HG02852 (cell line): ENCODE measurements at regions not wholly inside any gene's neighbourhood (a gene's known extent, or its start where the extent isn't known, plus 50 kb on each side); places are given as distances from the start of the nearest gene placed in this dataset.

Experiments used
- ATAC-seq: cut with Tn5 transposase; IDR thresholded peaks from one replicate; pipeline ENCODE4 v1.9.1; 2021; ENCODE audit warnings: mild to moderate bottlenecking, moderate library complexity; ENCODE audit not compliant: unreplicated experiment

- ATAC-seq: no peak
Observed at GRCh38 chr4:13190093-13190721, 293.9 kb downstream of the RAB28 start.

GRCh38 chr4:13184199-13184598, 299.9 kb downstream of the RAB28 start:
- no peak for ATAC-seq

GRCh38 chr4:13182133-13182532, 302.0 kb downstream of the RAB28 start:
- ATAC-seq: no peak

GRCh38 chr4:13181681-13182080, 302.5 kb downstream of the RAB28 start:
- no peak for ATAC-seq

GRCh38 chr4:13180701-13181100, 303.4 kb downstream of the RAB28 start:
- ATAC-seq: no peak

GRCh38 chr4:13178621-13179020, 305.5 kb downstream of the RAB28 start:
- no peak for ATAC-seq

GRCh38 chr4:13176741-13177142, 307.4 kb downstream of the RAB28 start:
- ATAC-seq: no peak

GRCh38 chr4:13174926-13175325, 309.2 kb downstream of the RAB28 start:
- no peak for ATAC-seq

- ATAC-seq: no peak
Observed at GRCh38 chr4:13174001-13174400, 310.1 kb downstream of the RAB28 start.

GRCh38 chr4:13171292-13172057, 312.7 kb downstream of the RAB28 start:
- ATAC-seq: no peak

- ATAC-seq: no peak
Observed at GRCh38 chr4:13169731-13170525, 314.2 kb downstream of the RAB28 start.

GRCh38 chr4:13168326-13168725, 315.8 kb downstream of the RAB28 start:
- no peak for ATAC-seq

GRCh38 chr4:13166214-13166613, 317.9 kb downstream of the RAB28 start:
- ATAC-seq: no peak

GRCh38 chr4:13164783-13165331, 319.3 kb downstream of the RAB28 start:
- no peak for ATAC-seq

GRCh38 chr4:13162886-13163285, 321.3 kb downstream of the RAB28 start:
- no peak for ATAC-seq

GRCh38 chr4:13160920-13161319, 323.2 kb downstream of the RAB28 start:
- no peak for ATAC-seq

GRCh38 chr4:13159041-13159620, 325.0 kb downstream of the RAB28 start:
- no peak for ATAC-seq

GRCh38 chr4:13151194-13151593, 332.9 kb downstream of the RAB28 start:
- ATAC-seq: no peak

- ATAC-seq: no peak
Observed at GRCh38 chr4:13143222-13144070, 340.7 kb downstream of the RAB28 start.

- no peak for ATAC-seq
Observed at GRCh38 chr4:13142726-13143125, 341.4 kb downstream of the RAB28 start.
